Spleen (tissue), 7 donors: ENCODE measurements at regions not wholly inside any gene's neighbourhood (a gene's known extent, or its start where the extent isn't known, plus 50 kb on each side); places are given as distances from the start of the nearest gene placed in this dataset.

Experiments used
- POLR2AphosphoS5 ChIP-seq, 3 donors: sonication (generic); formaldehyde crosslinking; IDR thresholded peaks; one replicate each; pipeline ENCODE4 v1.5.1; 2017; ENCODE audit warnings: antibody characterized with exemption in 3 of 3
- TF ChIP-seq, protein P1 (sequence below), 11 experiments: fragments of 200-600 bp in 7 of 11; fragments of 450-650 bp in 4 of 11; sonication (generic) in 4 of 11; IDR thresholded peaks in 8 of 11; conservative IDR thresholded peaks in 3 of 11; 1 replicate in 7 of 11; 2 replicates in 4 of 11; pipeline versions ENCODE4 v1.4.0 to v1.8.0; 2016 to 2021; ENCODE audit warnings: antibody characterized with exemption in 11 of 11, inconsistent platforms in 4 of 11, mild to moderate bottlenecking in 1 of 11
- donor health status: DM: no; HTN: no; CAD: no; lungs with moderate emphysema.
- donor health status: DM: no; HTN: no; CAD: no.
- donor health status: DM: no; HTN: no; CAD: no.

DNA sequence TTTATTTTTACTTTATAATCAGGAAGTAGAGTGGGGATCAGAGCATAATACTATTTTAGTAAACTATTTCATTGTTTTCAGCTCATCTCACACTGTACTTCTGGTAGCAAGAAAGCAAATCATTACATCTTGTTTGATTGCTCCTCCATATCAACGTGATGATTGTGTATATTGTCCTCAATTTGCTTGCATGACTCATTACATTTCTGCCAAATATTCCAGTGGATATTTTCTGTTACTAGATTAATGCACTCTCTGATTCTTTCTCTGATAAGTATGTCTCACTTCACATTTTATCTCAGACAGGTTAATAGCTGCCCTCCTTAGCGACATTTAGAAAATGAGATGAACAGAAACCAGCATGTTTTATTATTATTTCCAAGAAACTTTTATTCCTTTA is 1145.3 kb downstream of the OTOL1 start:
- TF ChIP-seq, protein P1, sequence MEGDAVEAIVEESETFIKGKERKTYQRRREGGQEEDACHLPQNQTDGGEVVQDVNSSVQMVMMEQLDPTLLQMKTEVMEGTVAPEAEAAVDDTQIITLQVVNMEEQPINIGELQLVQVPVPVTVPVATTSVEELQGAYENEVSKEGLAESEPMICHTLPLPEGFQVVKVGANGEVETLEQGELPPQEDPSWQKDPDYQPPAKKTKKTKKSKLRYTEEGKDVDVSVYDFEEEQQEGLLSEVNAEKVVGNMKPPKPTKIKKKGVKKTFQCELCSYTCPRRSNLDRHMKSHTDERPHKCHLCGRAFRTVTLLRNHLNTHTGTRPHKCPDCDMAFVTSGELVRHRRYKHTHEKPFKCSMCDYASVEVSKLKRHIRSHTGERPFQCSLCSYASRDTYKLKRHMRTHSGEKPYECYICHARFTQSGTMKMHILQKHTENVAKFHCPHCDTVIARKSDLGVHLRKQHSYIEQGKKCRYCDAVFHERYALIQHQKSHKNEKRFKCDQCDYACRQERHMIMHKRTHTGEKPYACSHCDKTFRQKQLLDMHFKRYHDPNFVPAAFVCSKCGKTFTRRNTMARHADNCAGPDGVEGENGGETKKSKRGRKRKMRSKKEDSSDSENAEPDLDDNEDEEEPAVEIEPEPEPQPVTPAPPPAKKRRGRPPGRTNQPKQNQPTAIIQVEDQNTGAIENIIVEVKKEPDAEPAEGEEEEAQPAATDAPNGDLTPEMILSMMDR (IDR thresholded peaks at IDR 0.05 in 8 of 11, conservative IDR thresholded peaks at IDR 0.05 in 3 of 11), result no peak
- no peak for TF ChIP-seq POLR2AphosphoS5 (IDR thresholded peaks at IDR 0.05)
